ENCODE measurements at regions not wholly inside any gene's neighbourhood (a gene's known extent, or its start where the extent isn't known, plus 50 kb on each side); places are given as distances from the start of the nearest gene placed in this dataset.

DNA sequence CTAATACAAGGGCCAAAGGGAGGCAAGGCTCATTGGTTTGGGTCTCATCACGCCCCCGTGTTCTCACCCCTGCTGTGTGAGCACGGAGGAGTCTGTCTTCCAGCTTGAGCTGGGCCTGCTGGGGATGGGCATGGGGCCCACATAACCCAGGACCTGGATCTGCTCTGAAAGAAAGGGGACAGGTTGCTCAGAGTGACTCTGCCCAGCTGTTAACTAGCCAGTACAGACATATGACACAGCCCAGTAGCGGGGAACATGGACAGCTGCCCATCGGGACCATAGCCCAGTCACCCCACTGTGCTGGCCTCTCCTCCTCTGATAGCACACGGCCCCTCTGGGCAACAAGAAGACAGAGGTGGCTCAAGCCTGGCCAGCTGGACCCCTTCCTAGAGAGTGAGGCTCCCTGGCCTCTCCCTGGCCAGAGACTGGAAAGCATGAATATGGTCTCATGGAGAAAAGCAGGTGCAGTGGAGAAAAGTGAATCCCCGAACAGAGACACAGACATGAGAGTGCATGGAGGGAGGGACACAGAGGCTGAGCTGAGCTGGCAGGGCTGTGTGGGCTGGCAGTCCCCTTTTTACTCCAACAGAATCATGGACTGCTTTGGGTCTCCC lies 973.9 kb downstream of the BRD1 start:
- no peaks in the 10 kb centered on the region for H3K27me3 ChIP-seq (ENCODE audit: insufficient read depth, poor library complexity, severe bottlenecking)
- no peak overlapping the region for H3K27ac ChIP-seq (replicated peaks)
- TF ChIP-seq, protein P1, sequence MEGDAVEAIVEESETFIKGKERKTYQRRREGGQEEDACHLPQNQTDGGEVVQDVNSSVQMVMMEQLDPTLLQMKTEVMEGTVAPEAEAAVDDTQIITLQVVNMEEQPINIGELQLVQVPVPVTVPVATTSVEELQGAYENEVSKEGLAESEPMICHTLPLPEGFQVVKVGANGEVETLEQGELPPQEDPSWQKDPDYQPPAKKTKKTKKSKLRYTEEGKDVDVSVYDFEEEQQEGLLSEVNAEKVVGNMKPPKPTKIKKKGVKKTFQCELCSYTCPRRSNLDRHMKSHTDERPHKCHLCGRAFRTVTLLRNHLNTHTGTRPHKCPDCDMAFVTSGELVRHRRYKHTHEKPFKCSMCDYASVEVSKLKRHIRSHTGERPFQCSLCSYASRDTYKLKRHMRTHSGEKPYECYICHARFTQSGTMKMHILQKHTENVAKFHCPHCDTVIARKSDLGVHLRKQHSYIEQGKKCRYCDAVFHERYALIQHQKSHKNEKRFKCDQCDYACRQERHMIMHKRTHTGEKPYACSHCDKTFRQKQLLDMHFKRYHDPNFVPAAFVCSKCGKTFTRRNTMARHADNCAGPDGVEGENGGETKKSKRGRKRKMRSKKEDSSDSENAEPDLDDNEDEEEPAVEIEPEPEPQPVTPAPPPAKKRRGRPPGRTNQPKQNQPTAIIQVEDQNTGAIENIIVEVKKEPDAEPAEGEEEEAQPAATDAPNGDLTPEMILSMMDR (IDR thresholded peaks at IDR 0.05; ENCODE audit: insufficient read depth, low read length) = no peak
- no peak for TF ChIP-seq SPI1 (IDR thresholded peaks at IDR 0.05; ENCODE audit: borderline replicate concordance, low read depth)
- TF ChIP-seq POLR2AphosphoS5 (IDR thresholded peaks at IDR 0.05; ENCODE audit: low read depth) = no peak
- TF ChIP-seq, protein P2, sequence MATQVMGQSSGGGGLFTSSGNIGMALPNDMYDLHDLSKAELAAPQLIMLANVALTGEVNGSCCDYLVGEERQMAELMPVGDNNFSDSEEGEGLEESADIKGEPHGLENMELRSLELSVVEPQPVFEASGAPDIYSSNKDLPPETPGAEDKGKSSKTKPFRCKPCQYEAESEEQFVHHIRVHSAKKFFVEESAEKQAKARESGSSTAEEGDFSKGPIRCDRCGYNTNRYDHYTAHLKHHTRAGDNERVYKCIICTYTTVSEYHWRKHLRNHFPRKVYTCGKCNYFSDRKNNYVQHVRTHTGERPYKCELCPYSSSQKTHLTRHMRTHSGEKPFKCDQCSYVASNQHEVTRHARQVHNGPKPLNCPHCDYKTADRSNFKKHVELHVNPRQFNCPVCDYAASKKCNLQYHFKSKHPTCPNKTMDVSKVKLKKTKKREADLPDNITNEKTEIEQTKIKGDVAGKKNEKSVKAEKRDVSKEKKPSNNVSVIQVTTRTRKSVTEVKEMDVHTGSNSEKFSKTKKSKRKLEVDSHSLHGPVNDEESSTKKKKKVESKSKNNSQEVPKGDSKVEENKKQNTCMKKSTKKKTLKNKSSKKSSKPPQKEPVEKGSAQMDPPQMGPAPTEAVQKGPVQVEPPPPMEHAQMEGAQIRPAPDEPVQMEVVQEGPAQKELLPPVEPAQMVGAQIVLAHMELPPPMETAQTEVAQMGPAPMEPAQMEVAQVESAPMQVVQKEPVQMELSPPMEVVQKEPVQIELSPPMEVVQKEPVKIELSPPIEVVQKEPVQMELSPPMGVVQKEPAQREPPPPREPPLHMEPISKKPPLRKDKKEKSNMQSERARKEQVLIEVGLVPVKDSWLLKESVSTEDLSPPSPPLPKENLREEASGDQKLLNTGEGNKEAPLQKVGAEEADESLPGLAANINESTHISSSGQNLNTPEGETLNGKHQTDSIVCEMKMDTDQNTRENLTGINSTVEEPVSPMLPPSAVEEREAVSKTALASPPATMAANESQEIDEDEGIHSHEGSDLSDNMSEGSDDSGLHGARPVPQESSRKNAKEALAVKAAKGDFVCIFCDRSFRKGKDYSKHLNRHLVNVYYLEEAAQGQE (IDR thresholded peaks at IDR 0.05; ENCODE audit: insufficient replicate concordance, low read depth) = no peak
- TF ChIP-seq GABPA (IDR thresholded peaks at IDR 0.05; ENCODE audit: low read depth) = no peak
- no peak overlapping the region for H3K4me3 ChIP-seq (replicated peaks; ENCODE audit: insufficient read depth, low read length)
- no peak for DNase-seq (ENCODE audit: low read depth in 1 of 2, low spot score in 1 of 2)

DNA sequence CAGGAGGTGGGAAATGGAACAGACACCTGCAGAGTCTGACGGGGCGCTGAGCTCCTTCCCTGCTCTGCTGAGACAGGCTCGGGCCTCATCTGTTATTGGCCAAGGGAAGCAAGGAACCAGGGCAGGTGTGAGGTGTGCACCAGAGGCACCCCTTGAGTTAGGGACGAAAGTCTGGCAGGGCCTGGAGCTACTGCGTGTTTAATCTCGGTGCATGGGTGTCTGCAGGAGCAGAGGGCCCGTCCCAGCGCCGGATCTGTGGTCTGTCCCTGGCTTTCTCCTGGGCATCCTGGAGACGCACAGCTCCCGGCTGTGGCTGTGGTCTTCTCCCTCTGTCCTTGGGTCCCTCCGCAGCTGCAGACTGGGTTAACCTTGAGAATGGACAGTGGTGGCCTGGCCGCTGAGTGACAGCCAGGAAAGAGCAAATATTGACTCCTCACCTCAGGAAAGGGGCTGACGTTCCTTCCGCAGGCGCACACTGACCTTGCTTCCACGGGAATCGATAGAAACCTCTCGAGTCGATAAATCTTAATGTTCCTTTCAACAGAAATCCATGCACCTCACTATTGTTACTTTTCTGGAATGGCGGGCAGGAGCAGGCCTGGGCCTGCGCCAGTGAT lies 975.6 kb downstream of the BRD1 start:
- Histone ChIP-seq H3K4me3 (replicated peaks; ENCODE audit: insufficient read depth, low read length) (no peak overlapping the region), H3K27me3 (ENCODE audit: insufficient read depth, poor library complexity, severe bottlenecking) (no peaks in the 10 kb centered on the region), H3K27ac (replicated peaks) (no peak overlapping the region)
- TF ChIP-seq POLR2AphosphoS5 (IDR thresholded peaks at IDR 0.05; ENCODE audit: low read depth) = no peak
- TF ChIP-seq, protein P1 (IDR thresholded peaks at IDR 0.05; ENCODE audit: insufficient read depth, low read length) = no peak
- TF ChIP-seq GABPA (IDR thresholded peaks at IDR 0.05; ENCODE audit: low read depth) = no peak
- no peak for DNase-seq (ENCODE audit: low read depth in 1 of 2, low spot score in 1 of 2)

DNA sequence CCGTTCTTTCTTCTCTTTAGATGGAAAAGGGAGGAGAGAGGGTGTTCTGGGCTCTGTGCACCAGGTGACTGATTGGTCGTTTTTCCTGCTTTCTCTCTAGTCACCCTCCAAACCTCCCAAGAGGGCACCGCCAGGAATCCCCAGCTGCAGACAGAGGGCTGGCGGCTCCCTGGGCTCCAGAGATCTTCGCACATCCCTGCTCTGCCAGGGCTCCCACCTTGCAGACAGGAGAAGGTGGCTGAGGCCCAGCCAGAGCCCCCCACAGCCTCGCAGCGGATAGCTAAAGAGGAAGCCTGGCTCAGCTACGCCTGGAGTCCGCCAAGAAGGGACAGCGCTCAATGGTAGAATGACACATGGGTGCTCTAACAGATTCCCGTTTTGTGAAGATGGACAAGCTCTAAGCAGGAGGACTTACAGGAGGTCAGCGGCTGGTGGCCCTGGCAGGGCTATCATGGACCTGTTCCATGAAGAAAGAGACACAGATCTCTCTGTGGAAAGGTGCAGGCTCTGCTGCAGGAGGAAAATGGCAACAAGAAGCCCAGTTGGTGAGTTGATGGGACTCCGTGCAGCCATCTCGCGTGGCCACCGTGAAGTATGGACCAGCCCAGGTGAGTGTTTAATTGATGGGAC lies 976.9 kb downstream of the BRD1 start:
- H3K27me3 ChIP-seq (ENCODE audit: insufficient read depth, poor library complexity, severe bottlenecking) = no peaks in the 10 kb centered on the region
- H3K4me3 ChIP-seq (replicated peaks; ENCODE audit: insufficient read depth, low read length) = no peak overlapping the region
- no peak overlapping the region for H3K27ac ChIP-seq (replicated peaks)
- DNase-seq (ENCODE audit: low read depth in 1 of 2, low spot score in 1 of 2) = no peak
- no peak for TF ChIP-seq GABPA (IDR thresholded peaks at IDR 0.05; ENCODE audit: low read depth)
- TF ChIP-seq, protein P2 (IDR thresholded peaks at IDR 0.05; ENCODE audit: insufficient replicate concordance, low read depth) = no peak

DNA sequence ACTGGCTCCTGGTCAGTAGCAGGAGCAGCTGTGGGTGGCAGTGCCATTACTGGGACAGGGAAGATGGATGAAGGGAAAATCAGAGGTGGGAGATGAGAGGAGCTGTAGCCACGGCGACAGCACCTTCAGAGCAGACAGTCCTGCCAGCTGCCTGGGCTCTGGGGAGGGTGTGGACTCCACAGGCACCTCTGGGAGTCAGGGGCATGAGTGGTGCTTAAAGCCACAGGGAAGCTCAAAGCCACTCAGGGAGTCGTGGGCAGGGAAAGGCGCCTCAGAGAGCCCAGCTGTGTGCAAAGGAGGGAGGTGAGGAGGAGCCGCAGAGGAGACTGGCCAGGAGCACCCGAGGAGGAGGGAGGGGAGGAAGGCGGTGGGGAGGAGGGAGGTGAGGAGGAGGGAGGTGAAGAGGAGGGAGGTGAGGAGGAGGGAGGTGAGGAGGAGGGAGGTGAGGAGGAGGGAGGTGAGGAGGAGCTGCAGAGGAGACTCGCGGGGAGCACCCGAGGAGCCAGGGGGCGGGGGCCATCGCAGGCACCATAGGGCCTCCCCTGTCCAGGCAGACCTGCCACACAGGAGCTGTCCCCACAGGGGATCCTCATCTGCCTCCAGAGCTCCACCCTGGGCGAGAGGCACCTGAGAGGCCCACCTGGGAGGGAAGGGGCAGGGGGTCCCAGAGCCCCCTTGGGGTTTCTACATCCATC lies 977.6 kb downstream of the BRD1 start:
- TF ChIP-seq, protein P2 (IDR thresholded peaks at IDR 0.05; ENCODE audit: insufficient replicate concordance, low read depth) = no peak
- TF ChIP-seq, protein P1 (IDR thresholded peaks at IDR 0.05; ENCODE audit: insufficient read depth, low read length) = no peak
- no peak for TF ChIP-seq SPI1 (IDR thresholded peaks at IDR 0.05; ENCODE audit: borderline replicate concordance, low read depth)
- no peak for TF ChIP-seq POLR2AphosphoS5 (IDR thresholded peaks at IDR 0.05; ENCODE audit: low read depth)
- no peak overlapping the region for H3K27ac ChIP-seq (replicated peaks)
- DNase-seq (ENCODE audit: low read depth in 1 of 2, low spot score in 1 of 2) = no peak
- H3K27me3 ChIP-seq (ENCODE audit: insufficient read depth, poor library complexity, severe bottlenecking) = no peaks in the 10 kb centered on the region
- no peak overlapping the region for H3K4me3 ChIP-seq (replicated peaks; ENCODE audit: insufficient read depth, low read length)

All from HL-60 (cell line).